H1 (cell line): ENCODE measurements at regions not wholly inside any gene's neighbourhood (a gene's known extent, or its start where the extent isn't known, plus 50 kb on each side); places are given as distances from the start of the nearest gene placed in this dataset.

Source experiments
- CTCF ChIA-PET: fragments of 300-600 bp; sonication (Branson Sonifier 250); formaldehyde crosslinking; loops from one replicate; lab custom pipeline; 2021; ENCODE audit not compliant: partially characterized antibody; lab: Charles Lee
- POLR2A ChIA-PET: fragments of 300-600 bp; sonication (Branson Sonifier 250); formaldehyde crosslinking; loops from one replicate; lab custom pipeline; 2021; ENCODE audit warnings: inconsistent platforms; ENCODE audit not compliant: partially characterized antibody; lab: Charles Lee
- DNase-seq, 2 experiments: peaks; one replicate each; pipeline versions ENCODE4 v3.0.0 to v3.0.0-alpha.2; 2010 to 2022; ENCODE audit warnings: low spot score in 2 of 2, low read depth in 1 of 2, mixed read lengths in 1 of 2
- FAIRE-seq: peaks from 2 replicates; lab custom pipeline; 2011; peaks lifted over from hg19 to GRCh38; lab: Jason Lieb, UNC
- H2AFZ ChIP-seq: 2 replicates; pipeline ENCODE4 v1.8.1; 2012; ENCODE audit warnings: low read length, inconsistent platforms
- H2AK5ac ChIP-seq: 2 replicates; pipeline ENCODE4 v1.6.1; 2013; ENCODE audit warnings: low read depth, low read length
- H2BK120ac ChIP-seq: replicated peaks from 2 replicates; pipeline ENCODE3; 2013; ENCODE audit warnings: low read depth, low read length, inconsistent platforms
- H2BK12ac ChIP-seq: 2 replicates; pipeline ENCODE4 v1.6.1; 2013; ENCODE audit warnings: low read depth, low read length
- H2BK15ac ChIP-seq: 2 replicates; pipeline ENCODE4 v1.6.1; 2013; ENCODE audit warnings: low read length
- H2BK20ac ChIP-seq: 2 replicates; pipeline ENCODE4 v1.6.1; 2013; ENCODE audit warnings: low read length
- H2BK5ac ChIP-seq: 2 replicates; pipeline ENCODE4 v1.6.1; 2013; ENCODE audit warnings: low read depth, low read length
- H3K14ac ChIP-seq: 2 replicates; pipeline ENCODE4 v1.6.1; 2013; ENCODE audit warnings: inconsistent platforms; ENCODE audit not compliant: insufficient read length
- H3K18ac ChIP-seq: 2 replicates; pipeline ENCODE4 v1.6.1; 2013; ENCODE audit warnings: low read length; ENCODE audit errors: extremely low read depth
- H3K23ac ChIP-seq: 2 replicates; pipeline ENCODE4 v1.6.1; 2013; ENCODE audit warnings: inconsistent platforms; ENCODE audit not compliant: insufficient read length
- H3K23me2 ChIP-seq: 2 replicates; pipeline ENCODE4 v1.6.1; 2013; ENCODE audit warnings: low read depth, low read length
- H3K27ac ChIP-seq: 2 replicates; pipeline ENCODE4 v1.6.1; 2011; ENCODE audit warnings: low read depth, low read length, inconsistent platforms
- H3K27me3 ChIP-seq, 4 experiments: replicated peaks in 1 of 4; 1 replicate in 1 of 4; 2 replicates in 3 of 4; pipeline versions ENCODE4 v1.6.1 to v1.8.1; 2011 to 2013; ENCODE audit warnings: low read length in 3 of 4, mild to moderate bottlenecking in 3 of 4, inconsistent platforms in 2 of 4, mixed read lengths in 2 of 4, moderate library complexity in 1 of 4; ENCODE audit not compliant: control insufficient read depth in 3 of 4, insufficient read depth in 3 of 4; ENCODE audit errors: extremely low read depth in 1 of 4
- H3K36me3 ChIP-seq, 4 experiments: 2 replicates each; pipeline versions ENCODE4 v1.6.1 to v1.8.1; 2011 to 2013; ENCODE audit warnings: mild to moderate bottlenecking in 4 of 4, low read length in 3 of 4, moderate library complexity in 2 of 4, control low read depth in 1 of 4, inconsistent platforms in 1 of 4; ENCODE audit not compliant: insufficient read depth in 4 of 4, control insufficient read depth in 2 of 4
- H3K4ac ChIP-seq: replicated peaks from 2 replicates; pipeline ENCODE3; 2013; ENCODE audit warnings: low read length, low read depth, mixed read lengths, inconsistent platforms; ENCODE audit not compliant: insufficient read length
- H3K4me1 ChIP-seq, 4 experiments: replicated peaks in 1 of 4; 1 replicate in 1 of 4; 2 replicates in 3 of 4; pipeline versions ENCODE4 v1.6.1 to v1.8.1; 2011 to 2013; ENCODE audit warnings: low read length in 3 of 4, inconsistent platforms in 2 of 4, mixed read lengths in 1 of 4; ENCODE audit not compliant: insufficient read depth in 4 of 4, control insufficient read depth in 3 of 4
- H3K4me2 ChIP-seq, 2 experiments: 2 replicates each; pipeline versions ENCODE4 v1.6.1 to v1.8.1; 2011 to 2013; ENCODE audit warnings: low read depth in 2 of 2, low read length in 2 of 2, control low read depth in 1 of 2, inconsistent platforms in 1 of 2, mild to moderate bottlenecking in 1 of 2; ENCODE audit not compliant: insufficient read depth in 1 of 2
- H3K4me3 ChIP-seq, 4 experiments: fragments of 200-600, 300-600 bp in 1 of 4; sonication (generic), shearing (Covaris generic), sonication (Bioruptor Twin) in 1 of 4; 2 replicates each; pipeline versions ENCODE4 v1.5.1 to v1.8.1; 2011 to 2016; ENCODE audit warnings: low read length in 4 of 4, low read depth in 3 of 4, control low read depth in 2 of 4, inconsistent platforms in 2 of 4, mild to moderate bottlenecking in 2 of 4, mixed read lengths in 1 of 4, moderate library complexity in 1 of 4; ENCODE audit not compliant: insufficient read depth in 2 of 4; ENCODE audit errors: extremely low read depth in 1 of 4
- H3K56ac ChIP-seq: replicated peaks from 2 replicates; pipeline ENCODE3; 2013; ENCODE audit warnings: low read depth, mild to moderate bottlenecking, mixed read lengths, low read length, inconsistent platforms; ENCODE audit not compliant: insufficient read length
- H3K79me1 ChIP-seq: 2 replicates; pipeline ENCODE4 v1.6.1; 2013; ENCODE audit warnings: low read depth, low read length, control low read depth
- H3K79me2 ChIP-seq, 2 experiments: 2 replicates each; pipeline versions ENCODE4 v1.6.1 to v1.8.1; 2012 to 2013; ENCODE audit warnings: low read length in 2 of 2, mild to moderate bottlenecking in 2 of 2, inconsistent platforms in 1 of 2; ENCODE audit not compliant: insufficient read depth in 2 of 2, control insufficient read depth in 1 of 2
- H3K9ac ChIP-seq, 4 experiments: replicated peaks in 1 of 4; 1 replicate in 1 of 4; 2 replicates in 3 of 4; pipeline versions ENCODE4 v1.6.1 to v1.8.1; 2011 to 2013; ENCODE audit warnings: low read depth in 3 of 4, low read length in 3 of 4, control low read depth in 2 of 4, mild to moderate bottlenecking in 2 of 4, moderate library complexity in 2 of 4, inconsistent platforms in 1 of 4; ENCODE audit errors: extremely low read depth in 1 of 4
- H3K9me3 ChIP-seq, 2 experiments: 2 replicates each; pipeline versions ENCODE4 v1.6.1 to v1.8.1; 2012 to 2013; ENCODE audit warnings: mild to moderate bottlenecking in 2 of 2, moderate library complexity in 2 of 2, control low read depth in 1 of 2, inconsistent platforms in 1 of 2, low read depth in 1 of 2, low read length in 1 of 2, mixed read lengths in 1 of 2; ENCODE audit not compliant: insufficient read depth in 2 of 2
- H4K20me1 ChIP-seq, 2 experiments: replicated peaks in 1 of 2; 2 replicates each; pipeline versions ENCODE3 to v1.8.1; 2011 to 2013; ENCODE audit warnings: inconsistent platforms in 2 of 2, low read length in 2 of 2, mild to moderate bottlenecking in 1 of 2; ENCODE audit not compliant: insufficient read depth in 2 of 2, control insufficient read depth in 1 of 2
- H4K5ac ChIP-seq: 2 replicates; pipeline ENCODE4 v1.6.1; 2013; ENCODE audit warnings: low read length, low read depth, mixed read lengths, inconsistent platforms; ENCODE audit not compliant: insufficient read length
- H4K8ac ChIP-seq: 2 replicates; pipeline ENCODE4 v1.8.0; 2013; ENCODE audit warnings: mild to moderate bottlenecking, moderate library complexity, low read length, inconsistent platforms; ENCODE audit not compliant: insufficient read depth; ENCODE audit errors: extremely low read depth
- H4K91ac ChIP-seq: replicated peaks from 2 replicates; pipeline ENCODE3; 2013; ENCODE audit warnings: low read length, mixed read lengths, inconsistent platforms; ENCODE audit not compliant: insufficient read length
- CEBPB ChIP-seq: IDR thresholded peaks from 2 replicates; pipeline ENCODE4 v1.6.1; 2012; ENCODE audit warnings: low read depth, low read length
- CHD1 ChIP-seq: IDR thresholded peaks from 2 replicates; pipeline ENCODE4 v1.6.1; 2012; ENCODE audit warnings: low read depth, low read length, improper control_type of control experiment
- EGR1 ChIP-seq: IDR thresholded peaks from 2 replicates; pipeline ENCODE4 v1.6.1; 2011; ENCODE audit warnings: low read depth, low read length, borderline replicate concordance
- JUN ChIP-seq: IDR thresholded peaks from 2 replicates; pipeline ENCODE4 v1.6.1; 2011; ENCODE audit warnings: low read depth, mild to moderate bottlenecking, improper control_type of control experiment, low read length
- KDM1A ChIP-seq: fragments of 200-600, 300-600 bp; sonication (generic); IDR thresholded peaks from 2 replicates; pipeline ENCODE4 v1.7.1; 2016; ENCODE audit warnings: mild to moderate bottlenecking, low read length, borderline replicate concordance
- KDM4A ChIP-seq: IDR thresholded peaks from one replicate; pipeline ENCODE4 v1.7.1; 2012; ENCODE audit warnings: low read depth, mild to moderate bottlenecking, moderate library complexity, low read length, inconsistent platforms; ENCODE audit not compliant: severe bottlenecking
- POLR2AphosphoS5 ChIP-seq: IDR thresholded peaks from 2 replicates; pipeline ENCODE4 v1.6.1; 2011; ENCODE audit warnings: low read depth, low read length
- POU5F1 ChIP-seq: IDR thresholded peaks from 2 replicates; pipeline ENCODE4 v1.6.1; 2011; ENCODE audit warnings: low read depth, mild to moderate bottlenecking, low read length, moderate library complexity
- RBBP5 ChIP-seq: IDR thresholded peaks from 2 replicates; pipeline ENCODE4 v1.7.1; 2012; ENCODE audit warnings: low read depth, mild to moderate bottlenecking, inconsistent platforms, low read length, moderate library complexity, borderline replicate concordance
- RXRA ChIP-seq: IDR thresholded peaks from 2 replicates; pipeline ENCODE4 v1.6.1; 2011; ENCODE audit warnings: low read depth, mild to moderate bottlenecking, low read length, moderate library complexity; ENCODE audit not compliant: insufficient read depth
- SIN3A ChIP-seq, 2 experiments: IDR thresholded peaks in 1 of 2; conservative IDR thresholded peaks in 1 of 2; 2 replicates each; pipeline ENCODE4 v1.6.1; 2011 to 2012; ENCODE audit warnings: low read length in 2 of 2, improper control_type of control experiment in 1 of 2, low read depth in 1 of 2, mild to moderate bottlenecking in 1 of 2
- SP4 ChIP-seq: IDR thresholded peaks from 2 replicates; pipeline ENCODE4 v1.6.1; 2012; ENCODE audit warnings: low read length, inconsistent platforms
- WGBS, 2 experiments: shearing (Covaris generic) in 1 of 2; methylation state at CpG; one replicate each; pipeline versions ENCODE4 v1.1.6 to v1.1.7; 2013 to 2015; ENCODE audit warnings: low lambda C conversion rate in 2 of 2, mixed read lengths in 2 of 2, inconsistent platforms in 1 of 2, low coverage in 1 of 2, missing lambda C conversion rate in 1 of 2; ENCODE audit not compliant: insufficient replicate concordance in 2 of 2, insufficient coverage in 1 of 2, insufficient read length in 1 of 2; ENCODE audit errors: extremely low coverage in 1 of 2, missing lambda C conversion rate in 1 of 2; 5-methylcytosine and 5-hydroxymethylcytosine counted together
- TF ChIP-seq, protein P1 (sequence below): IDR thresholded peaks from 2 replicates; pipeline ENCODE4 v1.6.1; 2012; ENCODE audit warnings: inconsistent platforms
- TF ChIP-seq, protein P2 (sequence below): IDR thresholded peaks from 2 replicates; pipeline ENCODE4 v1.6.1; 2011; ENCODE audit warnings: low read depth, mild to moderate bottlenecking, low read length; ENCODE audit not compliant: insufficient read depth

DNA sequence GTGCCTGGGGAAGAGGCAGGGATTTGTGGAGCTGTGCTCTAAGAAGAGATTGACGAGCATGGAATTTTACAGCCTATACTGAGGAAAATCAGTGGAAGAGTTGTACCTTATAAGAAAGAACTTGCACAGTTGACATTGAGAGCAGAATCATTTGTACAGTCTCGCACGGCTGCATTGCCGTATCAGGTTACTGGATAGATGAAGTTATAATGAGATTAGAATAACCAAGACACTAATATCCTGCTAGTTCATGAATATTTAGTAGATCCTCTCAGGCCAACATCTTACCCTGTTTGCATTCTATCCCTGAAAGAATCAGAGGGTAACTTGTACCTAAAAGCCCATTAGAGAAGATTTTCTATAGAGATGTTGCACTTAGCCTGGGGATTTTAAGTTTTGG, 447.1 kb downstream of the PREX1 start:
- H3K23ac ChIP-seq, result no peak overlapping the region
- no peak overlapping the region for H2AK5ac ChIP-seq
- no peak overlapping the region for H4K5ac ChIP-seq
- H4K91ac ChIP-seq, result no peak overlapping the region
- ChIA-PET POLR2A (no interaction called here), CTCF (interaction anchor here (2.3 kb wide), 1 partner anchor 240 kb away, joined by 5 read pairs; no protein-coding TSS in a partner anchor)
- no peak overlapping the region for H3K4ac ChIP-seq
- FAIRE-seq (no peak), DNase-seq (no peak)
- peaks cover 2 to 16% (median 2%) of the 10 kb centered on the region in 4 experiments; a peak in 4 of 7 replicates for H3K4me1 ChIP-seq
- peaks cover 3% of the 10 kb centered on the region; the same call in 1 of the 2 replicates for H3K23me2 ChIP-seq
- no peak overlapping the region for H2BK15ac ChIP-seq
- H3K4me3 ChIP-seq, result no peak overlapping the region
- H2BK20ac ChIP-seq, result no peak overlapping the region
- no peaks in the 10 kb centered on the region for H3K36me3 ChIP-seq
- H4K20me1 ChIP-seq, result peaks cover 0 to 3% of the 10 kb centered on the region in 2 experiments
- no peak overlapping the region for H3K27ac ChIP-seq
- H3K79me1 ChIP-seq, result no peaks in the 10 kb centered on the region
- no peaks in the 10 kb centered on the region for H3K27me3 ChIP-seq
- no peak overlapping the region for H2BK5ac ChIP-seq
- WGBS, 2 experiments, result 94% methylated on average over 4 of the region's 4 CpGs; no CpG with 5 or more reads in 1 of the 2 experiments
- no peak overlapping the region for H2BK12ac ChIP-seq
- no peak overlapping the region for H3K4me2 ChIP-seq
- no peak overlapping the region for H3K18ac ChIP-seq
- H3K9ac ChIP-seq, result no peak overlapping the region
- no peak overlapping the region for H2BK120ac ChIP-seq
- H3K79me2 ChIP-seq, result no peaks in the 10 kb centered on the region
- H2AFZ ChIP-seq, result no peak overlapping the region
- no peak overlapping the region for H3K56ac ChIP-seq
- H3K14ac ChIP-seq, result no peak overlapping the region
- H3K9me3 ChIP-seq, result no peaks in the 10 kb centered on the region
- no peak overlapping the region for H4K8ac ChIP-seq
- TF ChIP-seq KDM1A (no peak), SIN3A (conservative IDR thresholded peaks at IDR 0.05 in 1 of 2, IDR thresholded peaks at IDR 0.05 in 1 of 2; ENCODE audit: low read depth in 1 of 2, low read length in 2 of 2) (no peak), POU5F1 (no peak), POLR2AphosphoS5 (no peak), CHD1 (no peak), RBBP5 (no peak), CEBPB (no peak), JUN (no peak), SP4 (no peak), KDM4A (no peak), EGR1 (no peak), RXRA (no peak)
- TF ChIP-seq, protein P1, sequence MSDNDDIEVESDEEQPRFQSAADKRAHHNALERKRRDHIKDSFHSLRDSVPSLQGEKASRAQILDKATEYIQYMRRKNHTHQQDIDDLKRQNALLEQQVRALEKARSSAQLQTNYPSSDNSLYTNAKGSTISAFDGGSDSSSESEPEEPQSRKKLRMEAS, result no peak
- TF ChIP-seq, protein P2, sequence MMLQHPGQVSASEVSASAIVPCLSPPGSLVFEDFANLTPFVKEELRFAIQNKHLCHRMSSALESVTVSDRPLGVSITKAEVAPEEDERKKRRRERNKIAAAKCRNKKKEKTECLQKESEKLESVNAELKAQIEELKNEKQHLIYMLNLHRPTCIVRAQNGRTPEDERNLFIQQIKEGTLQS, result no peak
